Vagina (tissue), 2 donors: ENCODE measurements at regions not wholly inside any gene's neighbourhood (a gene's known extent, or its start where the extent isn't known, plus 50 kb on each side); places are given as distances from the start of the nearest gene placed in this dataset.
"Not testable (repeated sequence)": the region's sequence is repeated elsewhere in the genome, so short reads cannot be mapped to it uniquely, and the experiment has no call there.

Source experiments
- DNase-seq, 2 donors: peaks; one replicate each; pipeline ENCODE4 v3.0.0-alpha.2; 2017; ENCODE audit errors: extremely low spot score in 2 of 2
- H3K27ac ChIP-seq: fragments of 200-600 bp; sonication (generic); one replicate; pipeline ENCODE4 v1.5.1; 2019
- H3K27me3 ChIP-seq: fragments of 200-600 bp; sonication (generic); one replicate; pipeline ENCODE4 v1.5.1; 2019
- H3K36me3 ChIP-seq, 2 donors: fragments of 200-600 bp; sonication (generic); one replicate each; pipeline ENCODE4 v1.5.1; 2017 to 2019
- H3K4me1 ChIP-seq: fragments of 200-600 bp; sonication (generic); one replicate; pipeline ENCODE4 v1.5.1; 2019
- H3K4me3 ChIP-seq, 2 donors: fragments of 200-600 bp; sonication (generic); 1 replicate in 1 of 2; 2 replicates in 1 of 2; pipeline ENCODE4 v1.5.1; 2016 to 2019
- H3K9me3 ChIP-seq: fragments of 200-600 bp; sonication (generic); one replicate; pipeline ENCODE4 v1.5.1; 2019
- POLR2A ChIP-seq, 2 donors: fragments of 450-650 bp; IDR thresholded peaks; one replicate each; pipeline ENCODE4 v1.6.1; 2017; ENCODE audit warnings: antibody characterized with exemption in 2 of 2, mild to moderate bottlenecking in 2 of 2, moderate library complexity in 2 of 2
- POLR2AphosphoS5 ChIP-seq, 2 donors: sonication (generic); formaldehyde crosslinking; IDR thresholded peaks; one replicate each; pipeline ENCODE4 v1.9.0; 2017; ENCODE audit warnings: antibody characterized with exemption in 2 of 2, mild to moderate bottlenecking in 2 of 2, low read depth in 1 of 2; ENCODE audit not compliant: insufficient read depth in 1 of 2
- intact Hi-C: fragments of 100-400 bp; cut with DNase I; formaldehyde crosslinking; loops from one replicate; pipeline ENCODE4 v1.15.1; 2023
- TF ChIP-seq, protein P1 (sequence below), 3 experiments: fragments of 450-650 bp in 2 of 3; fragments of 200-600 bp in 1 of 3; sonication (generic) in 1 of 3; IDR thresholded peaks; one replicate each; pipeline ENCODE4 v1.5.1; 2017 to 2019; ENCODE audit warnings: antibody characterized with exemption in 3 of 3, mild to moderate bottlenecking in 2 of 3, moderate library complexity in 2 of 3

DNA sequence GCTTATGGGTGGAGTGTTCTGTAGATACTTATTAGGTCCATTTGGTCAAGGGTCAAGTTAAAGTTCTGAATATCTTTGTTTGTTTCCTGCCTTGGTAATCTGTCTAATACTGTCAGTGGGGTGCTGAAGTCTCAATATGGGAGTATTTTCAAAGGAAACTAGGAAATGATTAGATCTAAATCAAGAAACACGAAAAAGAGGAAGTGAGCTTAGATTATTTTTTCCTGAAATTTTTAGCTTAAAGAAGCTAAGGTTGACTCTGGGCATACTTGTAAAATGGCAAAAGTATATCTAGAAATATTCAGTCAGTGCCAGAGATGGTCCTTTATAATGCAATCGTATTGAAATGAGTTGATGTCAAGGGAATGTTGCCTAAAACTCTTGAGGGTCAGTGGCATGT is 313.5 kb downstream of the ICE1 start:
- Histone ChIP-seq H3K27me3 (no peaks in the 10 kb centered on the region), H3K9me3 (no peaks in the 10 kb centered on the region), H3K27ac (no peak overlapping the region), H3K4me3 (no peak overlapping the region), H3K4me1 (no peaks in the 10 kb centered on the region), H3K36me3 (no peaks in the 10 kb centered on the region)
- DNase-seq, result no peak
- intact Hi-C loops, result no loop called here
- TF ChIP-seq POLR2AphosphoS5 (IDR thresholded peaks at IDR 0.05; ENCODE audit: insufficient read depth in 1 of 2, low read depth in 1 of 2) (no peak), POLR2A (IDR thresholded peaks at IDR 0.05) (no peak)
- TF ChIP-seq, protein P1, sequence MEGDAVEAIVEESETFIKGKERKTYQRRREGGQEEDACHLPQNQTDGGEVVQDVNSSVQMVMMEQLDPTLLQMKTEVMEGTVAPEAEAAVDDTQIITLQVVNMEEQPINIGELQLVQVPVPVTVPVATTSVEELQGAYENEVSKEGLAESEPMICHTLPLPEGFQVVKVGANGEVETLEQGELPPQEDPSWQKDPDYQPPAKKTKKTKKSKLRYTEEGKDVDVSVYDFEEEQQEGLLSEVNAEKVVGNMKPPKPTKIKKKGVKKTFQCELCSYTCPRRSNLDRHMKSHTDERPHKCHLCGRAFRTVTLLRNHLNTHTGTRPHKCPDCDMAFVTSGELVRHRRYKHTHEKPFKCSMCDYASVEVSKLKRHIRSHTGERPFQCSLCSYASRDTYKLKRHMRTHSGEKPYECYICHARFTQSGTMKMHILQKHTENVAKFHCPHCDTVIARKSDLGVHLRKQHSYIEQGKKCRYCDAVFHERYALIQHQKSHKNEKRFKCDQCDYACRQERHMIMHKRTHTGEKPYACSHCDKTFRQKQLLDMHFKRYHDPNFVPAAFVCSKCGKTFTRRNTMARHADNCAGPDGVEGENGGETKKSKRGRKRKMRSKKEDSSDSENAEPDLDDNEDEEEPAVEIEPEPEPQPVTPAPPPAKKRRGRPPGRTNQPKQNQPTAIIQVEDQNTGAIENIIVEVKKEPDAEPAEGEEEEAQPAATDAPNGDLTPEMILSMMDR (IDR thresholded peaks at IDR 0.05), result no peak

DNA sequence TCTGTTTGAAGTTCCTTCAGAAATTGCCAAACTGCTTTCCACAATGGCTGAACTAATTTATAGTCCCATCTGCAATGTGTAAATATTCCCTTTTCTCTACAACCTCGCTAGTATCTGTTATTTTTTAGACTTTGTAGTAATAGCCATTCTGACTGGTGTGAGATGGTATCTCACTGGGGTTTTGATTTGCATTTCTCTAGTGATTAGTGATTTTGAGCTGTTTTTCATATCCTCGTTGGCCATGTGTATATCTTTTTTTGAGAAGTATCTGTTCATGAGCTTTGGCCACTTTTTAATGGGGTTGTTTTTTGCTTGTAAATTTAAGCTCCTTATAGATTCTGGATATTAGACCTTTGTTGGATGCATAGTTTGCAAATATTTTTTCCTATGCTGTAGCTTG is 310.6 kb downstream of the ICE1 start:
- H3K4me3 ChIP-seq, H3K9me3 ChIP-seq, H3K27ac ChIP-seq, DNase-seq, H3K36me3 ChIP-seq, intact Hi-C loops, H3K4me1 ChIP-seq, H3K27me3 ChIP-seq: not testable (repeated sequence)

DNA sequence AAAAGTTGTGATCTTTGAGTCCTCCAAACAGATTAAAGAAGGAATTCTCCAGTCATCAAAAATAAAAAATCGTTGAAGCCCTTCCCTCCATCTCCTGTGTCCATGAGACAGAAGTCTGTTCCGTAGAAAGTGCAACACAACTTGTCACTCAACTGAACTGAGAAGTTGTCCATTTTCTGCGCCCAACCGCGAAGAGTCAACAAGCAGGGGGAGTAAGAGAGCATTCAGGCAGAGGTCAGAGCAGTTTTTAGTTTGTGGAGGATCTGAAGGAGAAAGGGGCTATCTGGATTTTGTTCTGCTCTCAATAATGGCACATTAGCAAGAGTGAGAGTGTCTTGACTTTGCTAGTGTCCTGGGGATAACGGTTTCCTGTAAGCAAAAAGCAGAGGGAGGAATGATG is 303.9 kb downstream of the ICE1 start:
- no peaks in the 10 kb centered on the region for H3K9me3 ChIP-seq
- TF ChIP-seq POLR2AphosphoS5 (IDR thresholded peaks at IDR 0.05; ENCODE audit: insufficient read depth in 1 of 2, low read depth in 1 of 2) (no peak), POLR2A (IDR thresholded peaks at IDR 0.05) (no peak)
- TF ChIP-seq, protein P1 (IDR thresholded peaks at IDR 0.05), result no peak
- no peaks in the 10 kb centered on the region for H3K36me3 ChIP-seq
- no peaks in the 10 kb centered on the region for H3K27me3 ChIP-seq
- H3K4me1 ChIP-seq, result no peaks in the 10 kb centered on the region
- intact Hi-C loops, result no loop called here
- no peak for DNase-seq
- no peak overlapping the region for H3K4me3 ChIP-seq
- no peak overlapping the region for H3K27ac ChIP-seq

DNA sequence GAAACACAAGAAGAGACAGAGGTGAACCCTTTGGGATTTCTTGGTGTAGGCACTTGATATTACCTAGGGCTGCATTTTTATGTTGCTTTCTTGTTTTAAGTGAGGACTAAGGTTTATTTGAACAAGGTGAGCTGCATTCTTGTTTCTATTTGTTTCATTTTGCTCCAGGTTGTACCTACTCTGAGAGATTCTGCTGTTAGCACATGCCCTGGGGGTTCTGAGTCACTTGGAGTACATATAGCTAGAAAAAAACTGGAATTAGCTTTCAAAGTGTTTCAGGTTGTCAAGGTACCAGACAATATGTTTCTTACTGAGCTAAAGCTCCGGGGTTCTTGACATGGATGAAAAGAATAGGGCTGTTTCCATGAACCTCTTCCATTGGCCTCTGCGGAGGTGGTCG is 299.4 kb downstream of the ICE1 start:
- H3K4me3 ChIP-seq, result no peak overlapping the region
- H3K9me3 ChIP-seq, result no peaks in the 10 kb centered on the region
- DNase-seq, result no peak
- H3K27ac ChIP-seq, result no peak overlapping the region
- H3K27me3 ChIP-seq, result no peaks in the 10 kb centered on the region
- intact Hi-C loops, result no loop called here
- no peaks in the 10 kb centered on the region for H3K4me1 ChIP-seq
- TF ChIP-seq POLR2A (IDR thresholded peaks at IDR 0.05), result no peak
- TF ChIP-seq, protein P1 (IDR thresholded peaks at IDR 0.05), result no peak
- TF ChIP-seq POLR2AphosphoS5 (IDR thresholded peaks at IDR 0.05; ENCODE audit: insufficient read depth in 1 of 2, low read depth in 1 of 2), result no peak
- no peaks in the 10 kb centered on the region for H3K36me3 ChIP-seq

DNA sequence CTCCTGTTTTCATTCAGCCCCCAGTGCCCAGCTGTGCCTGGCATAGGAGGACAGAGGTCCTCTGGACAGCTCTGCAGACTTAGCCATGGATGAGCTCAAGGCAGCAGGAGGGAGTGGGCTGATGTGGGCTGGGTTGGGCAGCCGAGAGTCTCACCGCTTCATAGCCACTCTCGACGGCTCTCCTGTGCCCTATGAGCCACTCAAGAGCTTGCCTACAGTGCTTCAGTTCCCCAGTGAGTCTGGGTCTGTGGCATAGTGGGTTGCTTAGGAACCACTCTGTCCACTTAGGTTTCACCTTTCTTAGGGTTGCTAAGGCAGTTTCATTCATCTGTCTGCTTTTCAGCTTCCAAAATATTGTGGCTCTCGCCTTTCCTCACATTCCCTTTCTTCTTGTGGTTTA is 296.8 kb downstream of the ICE1 start:
- no peak for TF ChIP-seq POLR2A (IDR thresholded peaks at IDR 0.05)
- TF ChIP-seq, protein P1 (IDR thresholded peaks at IDR 0.05), result no peak
- TF ChIP-seq POLR2AphosphoS5 (IDR thresholded peaks at IDR 0.05; ENCODE audit: insufficient read depth in 1 of 2, low read depth in 1 of 2), result no peak
- H3K36me3 ChIP-seq, result no peaks in the 10 kb centered on the region
- H3K27me3 ChIP-seq, result no peaks in the 10 kb centered on the region
- DNase-seq, result no peak
- H3K4me1 ChIP-seq, result no peaks in the 10 kb centered on the region
- H3K27ac ChIP-seq, result no peak overlapping the region
- no peak overlapping the region for H3K4me3 ChIP-seq
- intact Hi-C loops, result no loop called here
- H3K9me3 ChIP-seq, result no peaks in the 10 kb centered on the region

DNA sequence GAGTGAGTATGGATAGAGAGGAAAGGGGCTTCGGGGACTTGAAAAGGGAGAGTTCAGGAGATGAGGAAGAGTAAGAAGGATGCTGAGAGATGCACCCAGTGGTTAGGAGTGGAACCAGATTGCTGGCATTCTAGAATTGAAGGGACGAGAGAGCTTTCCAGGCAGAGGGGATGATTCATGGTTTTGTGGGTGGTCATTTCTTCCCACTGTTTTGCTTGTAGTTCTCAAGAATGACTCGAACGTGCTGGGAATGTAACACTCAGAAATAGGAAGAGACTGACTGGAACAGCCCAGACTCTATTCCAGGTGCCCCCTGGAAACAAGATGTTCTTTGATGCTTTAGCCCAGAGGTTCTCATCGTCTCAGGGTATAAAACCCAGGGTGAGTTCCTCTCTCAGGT is 294.2 kb downstream of the ICE1 start:
- H3K36me3 ChIP-seq, result no peaks in the 10 kb centered on the region
- TF ChIP-seq POLR2AphosphoS5 (IDR thresholded peaks at IDR 0.05; ENCODE audit: insufficient read depth in 1 of 2, low read depth in 1 of 2), result no peak
- TF ChIP-seq POLR2A (IDR thresholded peaks at IDR 0.05), result no peak
- TF ChIP-seq, protein P1 (IDR thresholded peaks at IDR 0.05), result no peak
- no peaks in the 10 kb centered on the region for H3K9me3 ChIP-seq
- H3K4me1 ChIP-seq, result no peaks in the 10 kb centered on the region
- intact Hi-C loops, result no loop called here
- no peak for DNase-seq
- no peak overlapping the region for H3K27ac ChIP-seq
- H3K27me3 ChIP-seq, result no peaks in the 10 kb centered on the region
- no peak overlapping the region for H3K4me3 ChIP-seq
